Activated CD8-positive, alpha-beta memory T cell treated with anti-CD3 and anti-CD28 coated beads, Interleukin-2, amount 50 U/mL, for 24 hours (primary cell): ENCODE measurements at regions not wholly inside any gene's neighbourhood (a gene's known extent, or its start where the extent isn't known, plus 50 kb on each side); places are given as distances from the start of the nearest gene placed in this dataset.
"Not testable (repeated sequence)": the region's sequence is repeated elsewhere in the genome, so short reads cannot be mapped to it uniquely, and the experiment has no call there.

ENCODE experiments used
- DNase-seq: peaks from one replicate; pipeline ENCODE4 v3.0.0-alpha.2; 2020; ENCODE audit errors: extremely low read depth

DNA sequence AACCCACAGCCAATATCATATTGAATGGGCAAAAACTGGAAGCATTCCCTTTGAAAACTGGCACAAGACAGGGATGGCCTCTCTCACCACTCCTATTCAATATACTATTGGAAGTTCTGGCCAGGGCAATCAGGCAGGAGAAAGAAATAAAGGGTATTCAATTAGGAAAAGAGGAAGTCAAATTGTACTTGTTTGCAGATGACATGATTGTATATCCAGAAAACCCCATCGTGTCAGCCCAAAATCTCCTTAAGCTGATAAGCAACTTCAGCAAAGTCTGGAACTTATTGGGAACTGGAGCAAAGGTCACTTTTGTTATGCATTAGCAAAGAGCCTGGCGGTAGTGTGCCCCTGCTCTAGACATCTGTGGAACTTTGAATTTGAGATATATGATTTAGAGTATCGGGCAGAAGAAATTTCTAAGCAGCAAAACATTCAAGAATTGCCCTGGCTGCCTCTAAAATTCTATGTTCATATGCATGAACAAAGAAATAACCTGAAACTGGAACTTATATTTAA lies 53.4 kb upstream of the PSMA1 start:
- DNase-seq, result not testable (repeated sequence)

DNA sequence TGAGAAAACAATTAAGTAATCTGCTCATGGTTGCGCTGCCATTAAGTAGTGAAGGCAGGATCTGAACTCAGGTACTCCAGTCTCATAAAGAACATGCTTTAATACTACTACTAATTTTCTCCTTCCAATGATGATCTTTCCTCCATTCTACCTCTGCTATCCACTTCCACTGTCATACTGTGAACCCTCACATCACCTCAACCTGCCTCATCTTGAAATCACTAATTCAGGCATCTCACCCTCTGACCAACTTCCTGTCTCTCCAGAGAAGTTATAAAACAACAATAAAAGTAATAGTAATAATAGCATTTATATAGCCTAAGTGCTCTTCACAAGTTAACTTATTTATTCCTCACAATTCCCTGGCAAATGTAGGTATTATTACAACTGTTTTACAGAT lies 57.1 kb upstream of the PSMA1 start:
- DNase-seq, result no peak

DNA sequence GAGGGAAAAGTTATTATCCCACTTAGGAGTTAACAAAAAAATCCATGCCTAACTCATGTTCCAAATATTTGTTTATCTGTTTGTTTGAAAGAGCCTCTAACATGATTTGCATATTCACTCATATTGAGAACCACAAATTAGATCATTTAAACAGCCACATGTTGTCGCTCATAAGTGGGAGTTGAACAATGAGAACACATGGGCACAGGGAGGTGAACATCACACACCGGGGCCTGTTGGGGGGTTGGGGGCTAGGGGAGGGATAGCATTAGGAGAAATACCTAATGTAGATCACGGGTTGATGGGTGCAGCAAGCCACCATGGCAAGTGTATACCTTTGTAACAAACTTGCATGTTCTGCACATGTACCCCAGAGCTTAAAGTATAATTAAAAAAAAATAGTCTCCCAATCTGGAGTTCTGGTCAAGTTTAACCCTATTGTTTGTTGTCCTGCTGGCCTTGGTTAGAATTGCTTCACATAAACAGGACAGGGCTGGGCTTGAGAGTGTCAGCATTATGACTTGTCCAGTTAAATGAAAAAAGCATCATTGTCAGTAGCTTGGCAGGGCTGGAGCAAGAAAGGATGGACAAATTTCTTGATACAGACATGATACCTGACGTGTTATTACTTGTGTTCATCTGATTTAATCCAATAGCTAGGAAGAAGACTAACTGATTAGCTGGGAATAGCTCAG lies 57.8 kb upstream of the PSMA1 start:
- no peak for DNase-seq

DNA sequence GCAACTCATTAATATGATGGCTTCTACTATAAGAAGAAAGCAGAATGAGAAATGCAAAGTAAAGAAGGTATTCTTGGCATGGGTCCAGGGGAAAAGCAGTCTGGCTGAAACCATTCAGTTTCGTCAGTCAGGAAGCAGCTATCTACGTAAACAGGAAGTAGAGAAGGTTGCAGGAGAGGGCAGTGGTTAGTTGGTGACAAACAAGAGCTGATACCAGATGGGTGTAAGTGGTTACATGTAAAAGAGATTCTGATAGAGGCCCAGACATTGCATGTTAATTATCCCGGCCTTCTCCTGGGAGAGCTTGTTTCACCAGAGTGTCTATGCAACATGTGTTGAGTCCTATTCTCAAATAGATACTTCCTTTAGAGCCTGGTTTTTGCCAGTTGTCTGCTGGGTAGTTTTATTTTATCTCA lies 58.4 kb upstream of the PSMA1 start:
- peak; percentile 36 for DNase-seq

DNA sequence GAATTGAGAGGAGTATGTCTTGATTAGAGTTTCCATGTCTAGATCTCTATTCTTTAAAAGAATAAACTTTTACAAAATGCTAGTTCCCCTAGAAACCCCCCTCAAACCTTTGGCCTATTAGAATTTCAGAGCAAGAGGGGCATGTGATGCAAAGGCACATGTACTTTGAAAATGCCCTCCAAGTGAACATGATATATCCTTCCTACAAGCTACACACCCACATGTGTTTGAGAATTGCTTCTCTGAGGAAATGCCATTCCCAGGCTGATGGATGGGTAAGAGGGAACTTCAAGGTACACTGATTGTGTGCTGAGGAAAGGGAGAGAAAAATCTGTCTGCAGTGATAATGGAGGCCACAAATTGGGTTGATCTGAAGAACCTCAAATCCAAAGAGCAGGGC lies 59.5 kb upstream of the PSMA1 start:
- no peak for DNase-seq

- no peak for DNase-seq
Measured at GRCh38 chr11:14582793-14583192, 60.8 kb upstream of the PDE3B start.

- no peak for DNase-seq
Measured at GRCh38 chr11:14583252-14584034, 60.2 kb upstream of the PDE3B start.

DNA sequence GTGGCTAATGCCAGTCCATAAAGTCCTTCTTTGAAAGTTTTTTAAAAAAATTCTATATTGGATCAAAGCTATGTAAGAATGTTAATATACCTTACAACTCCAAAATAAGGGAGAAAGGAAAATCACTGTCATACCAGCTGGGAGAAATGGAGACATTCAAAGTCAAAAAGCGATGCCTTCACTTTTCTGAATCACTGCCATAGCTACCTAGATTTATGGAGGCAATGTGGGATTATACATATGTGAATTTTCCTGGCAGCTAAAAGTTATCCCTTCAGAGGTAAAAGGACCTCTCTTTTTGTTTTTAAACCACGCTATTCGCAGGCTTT lies 59.6 kb upstream of the PDE3B start:
- DNase-seq, result no peak

GRCh38 chr11:14584595-14584994 lies 59.0 kb upstream of the PDE3B start:
- no peak for DNase-seq

DNA sequence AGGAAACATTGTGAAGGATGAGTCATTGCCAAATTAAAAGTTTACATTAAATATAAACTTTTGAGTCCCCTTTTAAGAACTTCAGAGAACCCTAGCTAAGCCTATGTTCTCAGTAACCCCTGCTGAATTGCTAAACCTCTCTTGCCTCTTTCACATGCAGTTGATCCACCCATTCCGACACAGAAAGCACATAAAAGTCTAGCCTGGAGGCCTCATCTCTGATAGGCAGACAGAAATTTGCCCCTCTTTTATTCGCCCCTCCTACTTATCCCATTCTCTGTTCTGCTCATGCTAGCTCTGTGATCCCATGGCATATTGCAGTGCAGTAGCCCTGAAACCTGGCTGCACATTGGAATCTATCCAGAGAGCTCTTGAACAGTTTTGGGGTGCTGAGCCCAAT lies 58.2 kb upstream of the PDE3B start:
- DNase-seq, result no peak

DNA sequence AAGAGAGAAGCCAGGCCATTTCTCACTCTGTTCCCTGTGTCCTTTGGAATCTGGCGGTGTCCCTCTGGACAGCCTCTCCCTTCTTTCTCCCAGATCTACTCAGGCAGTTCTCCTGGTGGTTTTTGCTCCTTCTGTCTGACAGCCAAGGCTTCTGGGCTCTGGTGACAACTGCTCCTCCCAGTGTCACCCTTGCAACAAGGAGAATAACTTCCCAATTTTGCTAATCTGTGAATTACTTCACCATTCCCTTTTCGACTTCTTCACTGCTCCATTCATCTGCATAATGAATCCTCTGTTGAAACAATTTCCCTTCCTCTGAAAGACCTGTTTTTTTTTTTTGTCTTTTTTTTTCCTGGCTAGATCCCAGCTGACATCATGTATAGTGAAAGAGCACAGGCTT lies 56.3 kb upstream of the PDE3B start:
- DNase-seq, result no peak

- no peak for DNase-seq
Measured at GRCh38 chr11:14588681-14589080, 54.9 kb upstream of the PDE3B start.

GRCh38 chr11:14589421-14589820 lies 54.2 kb upstream of the PDE3B start:
- DNase-seq, result no peak

DNA sequence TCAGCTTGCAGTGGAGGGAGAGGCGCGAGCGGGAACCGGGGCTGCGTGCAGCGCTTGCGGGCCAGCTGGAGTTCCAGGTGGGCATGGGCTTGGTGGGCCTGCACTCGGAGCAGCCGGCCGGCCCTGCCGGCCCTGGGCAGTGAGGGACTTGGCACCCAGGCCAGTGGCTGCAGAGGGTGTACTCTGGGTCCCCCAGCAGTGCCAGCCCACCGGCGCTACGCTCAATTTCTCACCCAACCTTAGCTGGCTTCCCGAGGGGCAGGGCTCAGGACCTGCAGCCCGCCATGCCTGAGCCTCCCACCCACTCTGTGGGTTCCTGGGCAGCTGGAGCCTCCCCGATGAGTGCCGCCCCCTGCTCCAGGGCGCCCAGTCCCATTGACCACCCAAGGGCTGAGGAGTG lies 52.6 kb upstream of the PDE3B start:
- DNase-seq, result not testable (repeated sequence)

DNA sequence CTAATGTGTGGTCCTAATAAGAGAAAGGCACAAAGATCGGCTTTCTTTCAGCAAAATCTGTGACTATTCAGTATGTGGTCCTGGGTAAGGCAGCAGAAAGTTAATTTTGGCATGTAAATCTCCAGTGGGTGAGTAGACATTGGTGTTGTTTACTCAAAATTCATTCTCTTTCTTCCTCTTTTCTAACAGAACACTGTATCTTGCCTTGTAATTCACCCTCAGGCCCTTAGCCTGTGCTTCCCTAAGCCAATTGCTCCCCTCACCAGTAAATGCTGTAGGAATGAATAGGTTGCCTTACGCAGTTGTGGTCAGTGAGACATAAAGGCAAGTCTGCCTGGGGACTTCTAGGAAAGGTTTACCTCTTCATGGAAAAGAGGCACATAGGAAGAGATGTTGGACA lies 49.9 kb upstream of the PDE3B start:
- no peak for DNase-seq
